Lung (tissue), 11 donors: ENCODE measurements at regions not wholly inside any gene's neighbourhood (a gene's known extent, or its start where the extent isn't known, plus 50 kb on each side); places are given as distances from the start of the nearest gene placed in this dataset.
A peak's percentile ranks its signal among the peaks of the same experiment; 100 is the strongest.

Source experiments
- ATAC-seq: fragments of 200-7000 bp; cut with Tn5 transposase; one replicate; pipeline ENCODE4 v1.9.1; 2020; ENCODE audit warnings: moderate number of reproducible peaks; ENCODE audit not compliant: insufficient read depth, low FRiP score
- DNase-seq, 3 donors: peaks; one replicate each; pipeline ENCODE4 v3.0.0-alpha.2; 2013 to 2017
- H3K27ac ChIP-seq, 2 donors: one replicate each; pipeline ENCODE4 v1.5.1; 2013; ENCODE audit warnings: mild to moderate bottlenecking in 2 of 2, moderate library complexity in 2 of 2, control low read depth in 1 of 2, inconsistent platforms in 1 of 2, low read depth in 1 of 2, low read length in 1 of 2
- H3K27me3 ChIP-seq, 3 donors: one replicate each; pipeline ENCODE4 v1.5.1; 2013; ENCODE audit warnings: low read length in 2 of 3; ENCODE audit not compliant: control insufficient read depth in 3 of 3, insufficient read depth in 3 of 3
- H3K36me3 ChIP-seq, 4 donors: one replicate each; pipeline ENCODE4 v1.5.1; 2013; ENCODE audit warnings: low read length in 4 of 4, mild to moderate bottlenecking in 1 of 4, moderate library complexity in 1 of 4; ENCODE audit not compliant: control insufficient read depth in 4 of 4, insufficient read depth in 4 of 4
- H3K4me1 ChIP-seq, 5 donors: one replicate each; pipeline ENCODE4 v1.5.1; 2013; ENCODE audit warnings: low read length in 5 of 5, mild to moderate bottlenecking in 2 of 5, moderate library complexity in 1 of 5; ENCODE audit not compliant: control insufficient read depth in 5 of 5, insufficient read depth in 5 of 5
- H3K4me3 ChIP-seq: one replicate; pipeline ENCODE4 v1.5.1; 2013; ENCODE audit warnings: mild to moderate bottlenecking, control low read depth, moderate library complexity
- H3K9ac ChIP-seq, 2 donors: one replicate each; pipeline ENCODE4 v1.5.1; 2013; ENCODE audit warnings: low read length in 2 of 2, control low read depth in 1 of 2; ENCODE audit not compliant: insufficient read depth in 1 of 2
- H3K9me3 ChIP-seq, 4 donors: one replicate each; pipeline ENCODE4 v1.5.1; 2013; ENCODE audit warnings: low read length in 3 of 4, mild to moderate bottlenecking in 1 of 4, moderate library complexity in 1 of 4; ENCODE audit not compliant: control insufficient read depth in 4 of 4, insufficient read depth in 3 of 4
- WGBS, 2 donors: extraction: QIAGEN DNeasy Blood & Tissue Kit; methylation state at CpG; one replicate each; pipeline ENCODE4 v1.1.7; 2013; 5-methylcytosine and 5-hydroxymethylcytosine counted together
- TF ChIP-seq, protein P1 (sequence below): IDR thresholded peaks from 2 replicates; pipeline ENCODE4 v1.5.1; 2012; ENCODE audit warnings: mild to moderate bottlenecking; ENCODE audit errors: control extremely low read depth, extremely low read depth
- donor health status: control.
- donor health status: control.
- donor health status: Bipolar disorder and iron deficiency.
- donor health status: healthy.
- donor health status: DM: yes; HTN: yes; CAD: no.

DNA sequence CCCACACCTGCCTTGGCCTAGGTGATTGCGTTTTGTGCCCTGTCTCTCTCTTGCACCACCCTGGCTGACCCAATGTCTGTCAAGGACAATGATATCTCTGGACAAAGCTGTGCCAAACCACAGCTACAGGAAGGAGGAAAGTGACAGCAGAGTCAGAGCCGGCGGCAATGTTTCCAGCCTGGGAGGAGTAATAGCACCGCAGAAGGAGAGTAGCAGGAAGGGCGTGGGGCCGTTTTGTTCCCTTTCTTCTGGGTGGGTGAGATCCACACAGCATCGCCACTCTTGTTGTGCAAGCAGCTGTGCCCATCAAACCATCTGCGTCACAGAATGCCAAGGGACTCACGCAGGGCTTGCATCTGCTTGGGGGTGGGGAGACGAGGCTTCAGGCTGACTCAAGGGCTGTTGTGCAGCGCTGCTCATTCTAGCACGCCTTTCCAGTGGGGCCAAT, 341.6 kb upstream of the AUTS2 start:
- Histone ChIP-seq H3K27me3 (peaks cover 0 to 3% (median 0%) of the 10 kb centered on the region in 3 donors), H3K4me3 (no peak overlapping the region), H3K9me3 (no peaks in the 10 kb centered on the region), H3K27ac (no peak overlapping the region), H3K36me3 (no peaks in the 10 kb centered on the region), H3K4me1 (peaks cover 0 to 17% (median 6%) of the 10 kb centered on the region in 5 donors), H3K9ac (no peak overlapping the region)
- WGBS, 2 donors = 38 to 49% methylated on average over 12 of the region's 12 CpGs
- DNase-seq (peak in 1 of 3 donors; percentile 39), ATAC-seq (peak; percentile 39)
- TF ChIP-seq, protein P1, sequence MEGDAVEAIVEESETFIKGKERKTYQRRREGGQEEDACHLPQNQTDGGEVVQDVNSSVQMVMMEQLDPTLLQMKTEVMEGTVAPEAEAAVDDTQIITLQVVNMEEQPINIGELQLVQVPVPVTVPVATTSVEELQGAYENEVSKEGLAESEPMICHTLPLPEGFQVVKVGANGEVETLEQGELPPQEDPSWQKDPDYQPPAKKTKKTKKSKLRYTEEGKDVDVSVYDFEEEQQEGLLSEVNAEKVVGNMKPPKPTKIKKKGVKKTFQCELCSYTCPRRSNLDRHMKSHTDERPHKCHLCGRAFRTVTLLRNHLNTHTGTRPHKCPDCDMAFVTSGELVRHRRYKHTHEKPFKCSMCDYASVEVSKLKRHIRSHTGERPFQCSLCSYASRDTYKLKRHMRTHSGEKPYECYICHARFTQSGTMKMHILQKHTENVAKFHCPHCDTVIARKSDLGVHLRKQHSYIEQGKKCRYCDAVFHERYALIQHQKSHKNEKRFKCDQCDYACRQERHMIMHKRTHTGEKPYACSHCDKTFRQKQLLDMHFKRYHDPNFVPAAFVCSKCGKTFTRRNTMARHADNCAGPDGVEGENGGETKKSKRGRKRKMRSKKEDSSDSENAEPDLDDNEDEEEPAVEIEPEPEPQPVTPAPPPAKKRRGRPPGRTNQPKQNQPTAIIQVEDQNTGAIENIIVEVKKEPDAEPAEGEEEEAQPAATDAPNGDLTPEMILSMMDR = no peak

DNA sequence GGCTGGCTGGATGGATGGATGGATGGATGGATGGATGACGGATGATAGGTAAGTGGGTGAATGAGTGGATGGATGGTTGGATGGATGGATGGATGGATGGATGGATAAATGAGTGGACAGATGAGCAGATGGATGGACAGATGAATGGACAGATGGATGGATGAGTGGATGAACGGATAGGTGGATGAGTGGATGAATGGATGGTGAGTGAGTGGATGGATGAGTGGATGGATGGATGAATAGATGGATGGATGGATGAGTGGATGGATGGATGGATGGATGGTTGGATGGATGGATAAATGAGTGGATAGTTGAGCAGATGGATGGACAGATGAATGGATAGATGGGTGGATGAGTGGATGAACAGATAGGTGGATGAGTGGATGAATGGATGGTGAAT, 340.7 kb upstream of the AUTS2 start:
- DNase-seq (no peak), ATAC-seq (no peak)
- Histone ChIP-seq H3K9ac (no peak overlapping the region), H3K27me3 (peaks cover 0 to 3% (median 0%) of the 10 kb centered on the region in 3 donors), H3K36me3 (no peaks in the 10 kb centered on the region), H3K4me3 (no peak overlapping the region), H3K27ac (no peak overlapping the region), H3K4me1 (peaks cover 0 to 17% (median 6%) of the 10 kb centered on the region in 5 donors), H3K9me3 (no peaks in the 10 kb centered on the region)
- 92% methylated on average over 2 of the region's 2 CpGs for WGBS, 2 donors
- TF ChIP-seq, protein P1 = no peak

DNA sequence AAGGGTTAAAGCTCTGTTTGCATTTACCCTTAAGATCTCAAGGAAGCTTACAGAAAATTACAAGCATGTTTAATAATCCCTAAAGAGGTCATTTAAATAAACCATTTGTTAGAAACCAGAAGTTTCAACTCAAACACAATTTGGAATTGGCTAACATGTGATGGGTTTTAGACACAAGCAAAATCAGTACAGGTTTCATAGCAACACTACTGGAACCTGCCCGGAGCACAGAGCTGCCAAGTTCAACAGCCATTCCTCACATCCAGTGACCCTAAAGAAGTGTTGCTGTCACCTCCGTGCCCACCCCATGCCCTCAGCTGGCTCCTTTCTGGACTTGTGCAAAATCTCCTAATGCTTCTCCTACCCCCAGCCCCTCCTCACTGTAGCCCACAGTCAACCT, 338.8 kb upstream of the AUTS2 start:
- peaks cover 0 to 17% (median 6%) of the 10 kb centered on the region in 5 donors for H3K4me1 ChIP-seq
- H3K36me3 ChIP-seq = no peaks in the 10 kb centered on the region
- peaks cover 0 to 12% (median 4%) of the 10 kb centered on the region in 3 donors for H3K27me3 ChIP-seq
- TF ChIP-seq, protein P1 = no peak
- no peak overlapping the region for H3K27ac ChIP-seq
- no peak overlapping the region for H3K9ac ChIP-seq
- no peak overlapping the region for H3K4me3 ChIP-seq
- H3K9me3 ChIP-seq = no peaks in the 10 kb centered on the region
- no peak for ATAC-seq
- WGBS, 2 donors = 62 to 80% methylated on average over 2 of the region's 2 CpGs
- peak in 2 of 3 donors; percentile 53 to 63 for DNase-seq

DNA sequence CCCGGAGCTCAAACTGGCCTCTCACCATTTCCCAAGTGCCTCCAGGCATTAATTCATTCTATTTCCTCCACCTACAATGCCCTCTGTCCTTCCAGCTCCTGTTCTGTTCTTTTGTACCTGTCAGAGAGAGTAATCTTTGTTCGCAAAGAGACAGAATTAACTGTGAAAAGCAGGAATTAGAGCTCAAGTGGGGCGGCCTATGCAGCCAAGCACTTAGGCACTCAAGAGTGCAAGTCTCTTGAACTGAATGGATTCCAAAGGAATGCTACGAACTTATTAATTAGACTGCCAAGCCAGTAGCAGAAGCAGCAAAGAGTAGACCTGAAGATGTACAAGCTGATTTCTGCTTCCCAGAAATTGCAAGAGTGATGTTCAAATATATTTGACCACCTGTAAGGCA, 338.3 kb upstream of the AUTS2 start:
- H3K36me3 ChIP-seq = no peaks in the 10 kb centered on the region
- DNase-seq (peak; percentile 31 to 59 (median 43)), ATAC-seq (no peak)
- TF ChIP-seq, protein P1 = no peak
- no peak overlapping the region for H3K4me3 ChIP-seq
- H3K27me3 ChIP-seq = peaks cover 0 to 9% (median 8%) of the 10 kb centered on the region in 3 donors
- H3K9me3 ChIP-seq = no peaks in the 10 kb centered on the region
- WGBS, 2 donors = 72 to 88% methylated on average over 4 of the region's 4 CpGs
- H3K9ac ChIP-seq = no peak overlapping the region
- no peak overlapping the region for H3K27ac ChIP-seq
- peaks cover 0 to 17% (median 6%) of the 10 kb centered on the region in 5 donors for H3K4me1 ChIP-seq
